GM18519 (cell line): ENCODE measurements at regions not wholly inside any gene's neighbourhood (a gene's known extent, or its start where the extent isn't known, plus 50 kb on each side); places are given as distances from the start of the nearest gene placed in this dataset.
A peak's percentile ranks its signal among the peaks of the same experiment; 100 is the strongest.
"Not testable (repeated sequence)": the region's sequence is repeated elsewhere in the genome, so short reads cannot be mapped to it uniquely, and the experiment has no call there.

ENCODE experiments used
- ATAC-seq: cut with Tn5 transposase; IDR thresholded peaks from one replicate; pipeline ENCODE4 v1.9.1; 2021; ENCODE audit warnings: mild to moderate bottlenecking, moderate library complexity; ENCODE audit not compliant: unreplicated experiment, low FRiP score

GRCh38 chr21:8455279-8456128, 2065.9 kb upstream of the TPTE start:
- not testable (repeated sequence) for ATAC-seq

- ATAC-seq, result peak; percentile 76
Observed at GRCh38 chr21:8464403-8465152, 2056.8 kb upstream of the TPTE start.

GRCh38 chr21:8466642-8467041, 2054.7 kb upstream of the TPTE start:
- not testable (repeated sequence) for ATAC-seq
